ENCODE measurements at regions not wholly inside any gene's neighbourhood (a gene's known extent, or its start where the extent isn't known, plus 50 kb on each side); places are given as distances from the start of the nearest gene placed in this dataset.

GRCh38 chr15:67999320-68000100 lies 54.6 kb upstream of the PIAS1 start:
- Mint-ChIP-seq H3K4me3 (ENCODE audit: unreplicated experiment) (no peak overlapping the region), H3K27ac (ENCODE audit: unreplicated experiment) (peak overlapping the region; percentile 47), H3K27me3 (ENCODE audit: unreplicated experiment) (no peaks in the 10 kb centered on the region), H3K9me3 (ENCODE audit: unreplicated experiment) (no peaks in the 10 kb centered on the region), H3K4me1 (ENCODE audit: unreplicated experiment) (peaks cover 18% of the 10 kb centered on the region), H3K36me3 (ENCODE audit: unreplicated experiment) (no peaks in the 10 kb centered on the region)
- no peak for TF ChIP-seq CTCF (IDR thresholded peaks at IDR 0.05)
- no peak for DNase-seq (ENCODE audit: extremely low spot score, unreplicated experiment)

DNA sequence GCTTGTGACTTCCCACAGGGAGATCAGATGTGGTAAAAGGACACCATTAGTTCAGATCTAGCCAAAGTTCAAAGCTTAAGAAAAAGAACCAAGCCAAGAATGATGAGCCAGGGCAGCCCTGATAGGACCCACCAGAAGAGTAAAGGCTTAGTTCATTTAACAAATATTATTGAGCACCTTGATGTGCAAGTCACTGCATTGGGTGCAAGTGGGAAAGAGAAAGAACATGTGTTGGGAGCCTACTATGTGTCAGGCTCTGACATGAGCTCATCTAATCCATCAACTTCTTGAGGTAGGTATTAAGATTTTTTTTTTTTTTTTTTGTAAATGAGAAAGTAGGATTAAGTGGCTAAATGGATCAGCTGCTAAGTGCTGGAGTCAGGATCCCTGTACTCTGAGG lies 53.4 kb upstream of the PIAS1 start:
- no peaks in the 10 kb centered on the region for H3K27me3 Mint-ChIP-seq (ENCODE audit: unreplicated experiment)
- TF ChIP-seq CTCF (IDR thresholded peaks at IDR 0.05): no peak
- no peak overlapping the region for H3K4me3 Mint-ChIP-seq (ENCODE audit: unreplicated experiment)
- H3K36me3 Mint-ChIP-seq (ENCODE audit: unreplicated experiment): no peaks in the 10 kb centered on the region
- DNase-seq (ENCODE audit: extremely low spot score, unreplicated experiment): no peak
- H3K9me3 Mint-ChIP-seq (ENCODE audit: unreplicated experiment): no peaks in the 10 kb centered on the region
- no peak overlapping the region for H3K27ac Mint-ChIP-seq (ENCODE audit: unreplicated experiment)
- peaks cover 18% of the 10 kb centered on the region for H3K4me1 Mint-ChIP-seq (ENCODE audit: unreplicated experiment)

- no peak for TF ChIP-seq CTCF (IDR thresholded peaks at IDR 0.05)
- no peaks in the 10 kb centered on the region for H3K27me3 Mint-ChIP-seq (ENCODE audit: unreplicated experiment)
- peaks cover 18% of the 10 kb centered on the region for H3K4me1 Mint-ChIP-seq (ENCODE audit: unreplicated experiment)
- H3K4me3 Mint-ChIP-seq (ENCODE audit: unreplicated experiment): no peak overlapping the region
- peaks cover 1% of the 10 kb centered on the region for H3K9me3 Mint-ChIP-seq (ENCODE audit: unreplicated experiment)
- H3K36me3 Mint-ChIP-seq (ENCODE audit: unreplicated experiment): no peaks in the 10 kb centered on the region
- H3K27ac Mint-ChIP-seq (ENCODE audit: unreplicated experiment): no peak overlapping the region
- DNase-seq (ENCODE audit: extremely low spot score, unreplicated experiment): no peak
Measured at GRCh38 chr15:68001811-68002210, 52.3 kb upstream of the PIAS1 start.

DNA sequence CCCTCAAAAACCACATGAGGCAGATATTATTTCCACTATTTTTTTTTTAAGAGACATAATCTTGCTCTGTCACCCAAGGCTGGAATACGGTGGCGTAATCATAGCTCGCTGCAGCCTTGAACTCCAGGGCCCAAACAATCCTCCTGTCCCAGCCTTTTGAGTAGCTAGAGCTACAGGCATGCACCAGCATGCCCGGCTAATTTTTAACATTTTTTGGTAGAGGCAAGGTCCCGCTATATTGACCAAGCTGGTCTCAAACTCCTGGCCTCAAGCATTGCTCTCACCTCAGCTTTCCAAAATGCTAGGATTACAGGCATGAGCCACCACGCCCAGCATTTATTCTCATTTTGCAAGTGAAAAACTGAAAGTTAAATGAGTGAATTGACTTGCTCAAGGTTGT lies 50.8 kb upstream of the PIAS1 start:
- no peaks in the 10 kb centered on the region for H3K27me3 Mint-ChIP-seq (ENCODE audit: unreplicated experiment)
- no peak overlapping the region for H3K27ac Mint-ChIP-seq (ENCODE audit: unreplicated experiment)
- H3K4me1 Mint-ChIP-seq (ENCODE audit: unreplicated experiment): peaks cover 12% of the 10 kb centered on the region
- DNase-seq (ENCODE audit: extremely low spot score, unreplicated experiment): no peak
- H3K4me3 Mint-ChIP-seq (ENCODE audit: unreplicated experiment): no peak overlapping the region
- H3K9me3 Mint-ChIP-seq (ENCODE audit: unreplicated experiment): peaks cover 14% of the 10 kb centered on the region
- H3K36me3 Mint-ChIP-seq (ENCODE audit: unreplicated experiment): peaks cover 5% of the 10 kb centered on the region
- TF ChIP-seq CTCF (IDR thresholded peaks at IDR 0.05): no peak
